GM20431 (cell line): ENCODE measurements at regions not wholly inside any gene's neighbourhood (a gene's known extent, or its start where the extent isn't known, plus 50 kb on each side); places are given as distances from the start of the nearest gene placed in this dataset.

Source experiments
- in situ Hi-C: fragments of 300-500 bp; cut with MseI, MboI; formaldehyde crosslinking; loops from one replicate; pipeline ENCODE4 v1.15.0; 2020; ENCODE audit warnings: low sequenced_read_pairs; ENCODE audit not compliant: unreplicated experiment

DNA sequence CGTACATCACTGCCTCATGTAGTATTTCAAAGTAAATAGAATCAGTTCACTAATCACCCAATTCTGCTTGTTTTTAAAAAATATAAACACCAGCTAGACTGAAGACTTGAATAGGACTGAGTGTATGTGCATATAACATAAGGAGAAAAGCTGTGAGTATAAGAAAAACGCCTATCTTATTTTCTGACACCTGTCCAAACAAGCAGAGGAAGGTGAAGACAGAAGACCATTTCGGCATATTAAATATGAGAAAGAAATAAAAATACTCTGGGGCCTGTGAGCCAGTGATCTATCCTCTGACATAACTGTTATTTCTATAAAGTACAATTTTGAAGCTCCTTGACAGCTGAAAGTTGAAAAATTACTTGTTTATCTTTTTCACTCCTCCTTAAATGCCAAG is 111.3 kb upstream of the EEA1 start:
- in situ Hi-C loops, result loop anchor here (25.0 kb wide), 1 partner anchor 347 kb away; the partner anchor contains the start of gene NUDT4

DNA sequence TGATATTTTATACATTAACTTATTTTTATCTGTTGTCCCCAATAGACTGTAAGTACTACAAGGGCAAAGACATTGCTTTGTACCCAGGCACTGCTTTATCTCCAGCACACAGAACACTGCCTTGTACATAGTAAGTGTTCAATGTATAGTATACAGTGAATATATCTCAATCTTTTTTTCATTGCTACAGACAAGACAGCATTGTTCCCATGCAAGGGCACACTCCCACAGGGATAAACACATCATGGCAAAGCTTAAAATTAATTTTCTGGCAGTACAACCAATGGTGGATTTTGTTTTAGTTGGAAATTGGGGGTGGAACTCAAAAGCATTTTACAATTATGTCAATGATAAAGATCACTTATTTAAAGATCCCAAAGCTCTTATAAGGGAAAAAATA is 112.3 kb upstream of the EEA1 start:
- in situ Hi-C loops, result loop anchor here (25.0 kb wide), 1 partner anchor 346 kb away; the partner anchor contains the start of gene NUDT4

DNA sequence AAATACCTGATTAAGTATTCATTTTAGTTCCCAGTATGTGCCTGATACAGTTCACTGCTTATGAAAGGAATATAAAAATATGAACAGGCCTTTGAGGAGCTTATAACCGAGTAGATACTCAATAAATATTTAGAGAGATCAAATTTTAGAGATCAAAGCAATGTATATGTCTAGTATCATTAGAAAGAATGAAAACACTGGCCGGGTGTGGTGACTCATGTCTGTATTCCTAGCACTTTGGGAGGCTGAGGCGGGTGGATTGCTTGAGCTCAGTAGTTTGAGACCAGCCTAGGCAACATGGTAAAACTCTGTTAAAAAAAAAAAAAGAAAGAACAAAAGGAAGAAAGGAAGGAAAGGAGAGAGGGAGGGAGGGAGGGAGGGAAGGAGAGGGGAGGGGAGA is 113.2 kb upstream of the EEA1 start:
- in situ Hi-C loops, result loop anchor here (25.0 kb wide), 1 partner anchor 345 kb away; the partner anchor contains the start of gene NUDT4

DNA sequence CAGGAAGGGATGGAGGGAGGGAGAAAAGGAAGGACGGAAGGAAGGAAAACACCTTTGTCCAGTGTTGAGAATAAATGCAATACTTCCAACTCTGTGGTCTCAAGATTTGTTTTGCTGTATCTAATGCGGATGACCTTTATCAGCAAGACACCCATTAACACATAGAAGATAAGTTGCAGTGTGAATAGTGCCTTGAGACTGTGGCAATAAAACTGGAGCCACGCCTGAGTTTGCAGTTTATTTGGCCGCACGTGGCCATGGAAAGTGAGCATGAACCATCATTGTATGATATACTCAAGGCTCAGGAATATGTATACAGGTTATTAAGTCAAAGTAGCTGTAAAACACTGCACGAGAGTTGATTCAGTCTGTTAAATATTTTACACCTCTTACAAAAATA is 113.6 kb upstream of the EEA1 start:
- in situ Hi-C loops, result loop anchor here (25.0 kb wide), 1 partner anchor 345 kb away; the partner anchor contains the start of gene NUDT4

DNA sequence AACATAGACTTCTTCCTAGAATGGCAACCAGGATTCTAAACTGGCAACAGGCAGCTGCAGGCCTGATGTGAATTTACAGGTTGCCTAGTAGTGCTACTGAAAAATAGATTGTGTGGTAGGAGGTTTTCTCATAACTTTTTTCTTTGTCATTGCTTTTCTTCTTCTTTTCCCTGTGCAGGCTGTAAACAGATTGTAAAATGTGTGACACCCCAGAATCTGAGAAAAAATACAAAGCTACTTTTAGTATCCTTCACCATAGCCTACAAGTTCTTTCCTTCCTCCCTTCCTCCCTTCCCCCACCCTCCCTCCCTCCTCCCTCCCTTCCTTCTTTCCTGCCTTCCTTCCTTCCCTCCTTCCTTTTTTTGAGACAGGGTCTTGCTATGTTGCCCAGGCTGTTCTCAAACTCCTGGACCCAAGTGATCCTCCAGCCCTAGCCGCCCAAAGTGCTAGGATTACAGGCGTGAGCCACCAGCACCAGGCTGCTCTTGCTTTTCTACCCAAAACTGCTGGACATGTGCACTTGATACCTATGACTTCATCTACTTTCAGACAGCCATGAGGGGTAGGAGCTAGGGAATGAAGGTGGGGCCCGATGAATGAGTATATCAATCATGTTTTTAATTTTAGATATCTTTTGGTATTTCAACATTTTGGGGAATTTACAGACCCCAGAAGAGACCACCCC is 114.2 kb upstream of the EEA1 start:
- in situ Hi-C loops, result loop anchor here (25.0 kb wide), 1 partner anchor 344 kb away; the partner anchor contains the start of gene NUDT4

DNA sequence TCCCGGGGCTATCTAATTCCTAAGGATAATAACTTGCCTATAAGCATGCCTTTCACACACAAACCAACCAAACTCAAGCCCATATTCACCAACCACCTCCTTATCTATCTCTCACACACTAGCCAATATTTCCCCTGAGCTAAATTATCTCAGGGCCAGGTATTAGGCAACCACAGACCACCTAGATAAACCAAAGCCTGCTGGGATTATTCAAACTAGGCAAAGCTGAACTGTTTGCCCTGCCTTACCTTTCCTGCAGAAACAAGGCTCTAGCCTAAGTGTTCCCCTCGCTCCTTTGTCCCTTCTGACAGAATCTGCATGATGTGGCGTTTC is 114.7 kb upstream of the EEA1 start:
- in situ Hi-C loops, result loop anchor here (25.0 kb wide), 1 partner anchor 343 kb away; the partner anchor contains the start of gene NUDT4

DNA sequence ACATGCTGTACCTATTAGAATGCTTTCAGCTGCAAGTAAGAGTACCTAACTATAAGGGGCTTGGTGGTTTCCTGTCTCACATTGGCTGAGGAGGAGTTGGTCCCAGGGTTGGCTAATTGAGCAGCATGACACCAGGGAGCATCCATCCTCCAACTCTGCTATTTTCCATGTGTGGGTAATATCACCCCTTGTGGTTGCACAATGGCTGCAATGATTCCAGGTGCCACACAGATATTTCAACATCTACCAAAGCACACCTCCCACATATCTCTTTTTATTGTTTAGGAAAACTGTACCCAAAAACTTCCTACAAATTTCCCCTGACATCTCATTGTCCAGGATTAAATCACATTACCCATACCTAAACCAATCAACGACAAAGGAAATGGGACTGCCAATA is 118.0 kb upstream of the EEA1 start:
- in situ Hi-C loops, result loop anchor here (25.0 kb wide), 1 partner anchor 340 kb away; the partner anchor contains the start of gene NUDT4

DNA sequence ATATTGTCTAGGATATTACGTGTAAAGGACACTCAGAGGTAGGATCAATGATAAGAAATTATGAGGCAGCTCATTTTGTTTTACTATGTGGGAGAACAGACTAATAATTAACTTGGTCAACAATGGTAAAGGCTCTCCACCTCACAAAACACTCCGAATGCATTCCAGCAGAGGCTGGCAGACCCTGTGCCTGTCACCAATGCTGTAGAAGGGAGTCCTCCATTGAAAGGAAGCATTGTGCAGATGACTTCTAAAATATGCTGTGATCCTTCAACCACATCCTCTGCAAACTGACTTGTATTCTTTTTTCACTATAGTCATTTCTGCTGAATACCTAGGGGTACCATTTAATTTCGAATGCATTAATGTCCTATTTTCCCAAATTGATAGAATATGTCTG is 119.6 kb upstream of the EEA1 start:
- in situ Hi-C loops, result loop anchor here (25.0 kb wide), 1 partner anchor 339 kb away; the partner anchor contains the start of gene NUDT4

DNA sequence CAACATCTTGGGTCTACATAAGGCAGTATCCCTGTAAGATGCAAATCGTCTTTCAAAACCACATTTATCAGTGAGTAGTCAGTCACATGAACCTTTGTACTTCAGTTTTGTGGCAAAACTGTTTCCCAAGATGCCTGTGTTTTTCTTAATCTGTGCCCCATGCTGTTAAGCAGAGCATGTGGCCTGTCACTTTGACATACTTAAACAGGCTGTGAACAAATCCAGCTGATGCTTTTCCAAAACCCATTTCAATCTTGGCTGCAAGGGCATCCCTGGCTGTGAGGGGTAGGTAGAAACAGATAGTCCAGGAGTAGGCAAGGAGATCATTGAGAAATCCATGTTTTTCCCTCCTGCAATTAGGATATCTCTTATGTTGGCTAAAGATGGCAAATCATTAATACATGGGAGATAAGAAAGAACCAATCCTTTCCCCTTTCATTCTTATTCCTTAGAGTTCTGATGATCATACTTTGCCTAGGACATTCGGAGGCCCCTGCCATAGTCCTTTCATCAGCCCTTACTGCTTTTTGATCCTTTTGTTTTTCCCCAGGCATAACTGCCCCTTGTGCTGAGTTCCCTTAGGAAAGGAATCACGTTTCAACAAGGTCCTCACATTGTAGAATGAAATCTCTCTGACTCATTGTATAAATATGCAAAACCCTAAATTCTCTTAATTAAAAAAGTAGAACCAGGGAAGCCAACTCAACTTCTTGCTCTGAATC is 121.1 kb upstream of the EEA1 start:
- in situ Hi-C loops, result no loop called here

DNA sequence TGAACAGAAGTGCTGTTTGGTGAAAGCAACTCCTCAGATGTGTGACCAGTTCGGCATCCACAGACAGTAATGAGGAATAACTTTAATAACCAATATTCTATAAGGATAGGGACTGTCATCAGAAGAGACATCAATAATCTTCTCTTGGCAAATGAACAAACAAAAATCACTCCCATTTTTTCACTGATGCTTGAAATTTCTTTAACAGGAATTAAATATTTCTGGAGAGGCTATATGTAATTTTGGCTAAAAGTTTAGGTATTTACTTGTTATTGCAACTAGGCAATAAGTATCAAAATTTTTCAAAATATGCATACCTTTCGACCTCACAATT is 121.6 kb upstream of the EEA1 start:
- in situ Hi-C loops, result no loop called here

DNA sequence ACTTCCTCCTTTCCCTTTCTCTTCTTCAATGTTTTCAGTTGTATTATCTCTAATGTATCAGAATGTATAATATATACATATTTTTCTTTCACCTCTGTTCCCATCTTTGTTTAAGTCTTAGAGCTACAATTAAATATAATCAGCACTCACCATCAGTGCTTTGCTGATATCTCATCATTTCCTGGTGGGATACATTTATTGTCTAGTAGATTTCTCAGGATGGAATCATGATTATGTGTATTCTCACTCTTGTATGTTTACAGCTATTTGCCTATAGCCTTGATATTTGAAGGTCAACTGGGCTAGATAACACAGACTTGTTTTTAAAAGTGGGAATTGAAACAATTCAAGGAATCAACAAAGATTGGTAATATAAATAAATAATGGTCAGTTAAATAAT is 124.9 kb upstream of the EEA1 start:
- in situ Hi-C loops, result no loop called here

DNA sequence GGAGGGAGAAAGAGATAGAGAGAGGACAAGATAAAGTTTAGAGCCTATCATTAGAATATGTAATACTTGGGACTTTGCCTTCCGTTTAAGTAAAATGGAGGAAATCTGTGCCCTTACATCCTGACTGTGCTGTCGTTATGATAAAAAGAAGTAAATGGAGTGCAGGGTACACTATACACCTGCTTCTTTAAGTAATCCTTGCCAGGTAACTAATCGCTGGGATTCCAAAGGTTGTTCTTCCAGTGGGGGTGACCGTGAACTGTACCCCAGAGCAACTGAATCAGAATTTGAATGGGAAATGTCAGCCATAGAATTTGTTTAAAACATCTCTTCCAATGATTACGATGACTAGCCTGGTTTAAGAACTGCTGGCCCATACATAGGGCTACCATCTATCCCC is 126.1 kb upstream of the EEA1 start:
- in situ Hi-C loops, result no loop called here

DNA sequence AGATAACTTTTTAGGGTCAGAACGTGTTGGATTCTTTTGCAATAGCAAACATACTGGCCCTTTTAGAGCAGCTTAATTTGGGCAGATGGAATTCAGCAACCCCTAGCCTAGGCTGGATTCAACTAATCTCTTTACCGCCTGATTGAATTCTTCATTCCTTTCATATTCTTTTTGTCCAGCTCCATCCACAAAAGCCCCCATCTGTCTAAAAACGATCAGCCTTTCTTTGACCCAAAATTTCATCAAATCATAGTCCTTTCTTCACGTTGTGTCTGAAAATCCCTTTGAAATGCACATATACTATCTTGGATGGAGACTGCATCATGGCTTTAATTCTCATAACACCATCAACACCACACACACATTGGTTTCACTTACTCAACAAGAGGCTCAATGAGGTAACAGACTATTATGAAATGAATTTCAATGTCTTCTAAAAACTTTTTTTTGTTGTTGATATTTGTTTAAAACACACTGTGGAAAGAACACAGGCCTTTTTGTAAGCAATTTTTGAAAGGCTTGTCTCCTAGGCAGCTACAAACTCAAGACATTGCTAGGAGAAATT is 128.0 kb upstream of the EEA1 start:
- in situ Hi-C loops, result no loop called here

DNA sequence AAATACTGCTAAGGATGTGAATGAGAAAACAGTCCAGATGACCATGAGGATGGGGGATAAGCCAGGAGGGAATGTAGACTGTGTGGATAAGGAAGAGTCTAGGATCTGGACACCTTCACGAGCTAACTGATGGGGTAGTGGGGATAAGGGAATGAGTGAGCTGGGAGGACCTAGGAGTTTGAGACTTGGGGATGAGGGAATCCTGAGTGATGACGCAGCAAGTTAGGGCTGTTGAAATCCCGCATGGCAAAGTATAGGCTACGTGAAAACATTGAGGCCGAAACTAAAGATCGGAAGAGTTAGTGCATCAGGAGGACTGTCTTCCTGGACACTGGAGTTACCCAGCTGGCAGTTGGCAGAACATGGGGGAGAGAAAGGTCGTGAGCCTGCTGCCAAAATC is 129.2 kb upstream of the EEA1 start:
- in situ Hi-C loops, result no loop called here

DNA sequence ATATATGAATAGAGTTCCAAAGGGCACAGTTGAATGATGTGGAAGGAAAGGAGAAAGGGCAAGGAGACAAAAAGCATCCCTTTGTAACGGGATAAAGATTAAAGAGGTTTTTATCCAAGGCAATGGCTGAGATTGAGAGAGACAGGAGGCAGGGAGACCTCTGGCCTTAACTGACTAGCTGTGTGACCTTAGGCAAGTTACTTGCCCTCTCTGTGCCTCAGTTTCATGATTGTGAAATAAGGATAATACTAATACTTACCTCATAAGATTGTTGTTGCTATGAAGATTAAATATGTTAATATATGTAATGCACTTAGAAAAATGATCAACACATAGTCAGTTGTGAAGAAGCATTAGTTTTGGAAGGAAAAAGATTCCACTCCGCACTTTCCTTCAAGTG is 130.2 kb upstream of the EEA1 start:
- in situ Hi-C loops, result no loop called here

DNA sequence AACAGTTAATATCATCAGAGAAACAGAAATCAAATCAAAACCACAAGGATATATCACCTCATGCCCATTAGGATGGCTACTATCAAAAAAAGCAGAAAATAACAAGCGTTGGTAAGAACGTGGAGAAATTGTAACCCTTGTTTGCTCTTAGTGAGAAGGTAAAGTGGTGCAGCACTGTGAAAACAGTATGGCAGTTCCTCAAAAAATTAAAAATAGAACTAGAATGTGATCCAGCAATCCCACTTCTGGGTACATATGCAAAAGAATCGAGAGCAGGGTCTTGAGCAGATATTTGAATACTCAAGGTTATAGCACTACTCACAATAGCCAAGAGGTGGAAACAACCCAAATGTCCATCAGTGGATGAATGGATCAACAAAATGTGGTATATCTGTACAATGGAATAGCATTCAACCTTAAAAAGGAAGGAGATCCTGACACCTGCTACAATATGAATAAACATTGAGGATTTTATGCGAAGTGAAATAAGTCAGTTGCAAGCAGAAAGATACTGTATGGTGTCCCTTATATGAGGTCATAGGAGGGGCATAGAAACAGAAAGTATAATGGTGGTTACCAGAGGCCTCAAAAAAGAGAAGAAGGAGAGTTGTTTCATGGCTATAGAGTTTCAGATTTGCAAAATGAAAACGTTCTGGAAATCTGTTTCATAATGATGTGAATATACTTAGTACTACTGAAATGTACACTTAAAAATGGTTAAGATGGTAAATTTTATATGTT is 131.0 kb upstream of the EEA1 start:
- in situ Hi-C loops, result no loop called here

DNA sequence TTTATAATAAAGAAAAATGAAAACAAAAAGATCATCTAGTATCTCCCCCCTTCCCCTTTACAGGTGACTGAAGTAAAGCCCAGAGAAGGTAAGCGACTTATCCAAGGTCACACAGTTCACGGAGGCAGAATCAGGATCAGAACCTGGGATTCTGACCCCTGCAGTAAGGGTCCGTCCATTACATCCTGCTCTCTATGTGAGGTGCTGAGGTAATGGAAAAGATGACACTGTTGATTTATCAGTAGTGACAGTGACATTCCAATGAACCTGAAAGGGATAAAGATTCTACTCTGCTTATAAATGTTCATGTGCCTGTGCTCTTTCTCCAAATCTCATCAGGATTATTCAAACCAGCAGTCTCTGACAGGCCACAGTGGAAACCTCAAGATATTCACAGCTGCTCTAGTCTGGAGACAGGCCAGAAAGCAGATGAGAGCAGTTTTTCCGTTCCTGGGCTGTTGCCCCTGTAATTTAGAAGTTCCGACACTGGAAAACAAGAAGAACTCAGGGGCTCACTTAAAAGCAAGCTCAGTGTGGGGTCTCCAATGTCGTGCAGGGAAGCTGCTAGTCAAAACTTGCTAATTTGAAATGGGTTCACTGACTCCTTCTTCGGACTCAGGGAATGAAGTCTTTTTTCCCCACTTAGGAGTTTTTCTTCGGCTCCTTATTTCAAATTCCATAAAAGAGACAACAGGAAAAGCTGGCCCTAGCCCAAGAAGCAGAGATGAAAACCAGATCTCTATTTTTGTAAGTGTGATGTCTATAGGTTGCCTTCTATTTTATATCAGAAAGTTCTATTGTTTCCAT is 131.8 kb upstream of the EEA1 start:
- in situ Hi-C loops, result no loop called here

DNA sequence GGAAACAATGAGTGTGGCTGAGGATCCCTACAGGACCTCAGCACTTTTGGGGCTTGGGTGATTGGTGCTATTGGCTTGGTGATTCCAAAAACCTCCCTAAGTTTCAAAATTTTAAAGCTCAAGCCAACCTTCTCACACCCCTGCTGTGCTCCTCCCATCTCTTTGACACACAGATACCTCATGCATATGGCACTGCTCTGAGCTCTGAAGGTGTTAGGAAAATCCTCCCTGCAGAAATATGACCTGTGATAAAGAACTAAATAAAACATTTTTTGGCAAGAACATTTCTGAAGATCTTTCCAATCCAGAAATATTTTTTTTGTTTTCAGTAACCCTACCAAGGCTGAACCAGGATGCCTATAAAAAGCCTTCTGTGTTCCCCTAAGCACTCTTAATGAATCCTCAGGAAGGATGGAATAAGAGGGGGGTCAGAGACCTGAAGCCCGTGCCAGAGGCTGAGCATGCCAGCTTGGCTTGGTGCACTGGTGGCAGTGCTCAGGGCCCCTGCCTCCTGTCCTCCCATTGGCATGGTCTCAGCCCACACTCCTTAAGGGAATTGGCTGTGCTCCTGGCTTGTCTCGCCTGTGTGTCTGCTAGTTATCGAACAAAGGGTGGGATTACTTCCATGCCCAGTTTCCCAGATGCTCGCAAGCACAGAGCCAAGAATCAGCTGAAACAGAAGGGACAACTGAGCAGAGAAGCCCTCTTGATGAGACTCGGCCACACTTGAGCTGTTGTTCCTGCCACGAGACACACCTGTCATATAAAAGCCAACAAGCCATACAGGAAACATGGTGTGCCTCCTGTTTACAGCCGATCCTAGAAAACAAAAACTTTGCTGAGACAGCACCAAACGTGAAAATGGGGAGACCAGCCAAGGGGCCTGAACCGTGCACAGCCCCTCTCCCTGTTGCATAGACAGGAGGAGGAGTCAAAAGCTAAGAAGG is 132.7 kb upstream of the EEA1 start:
- in situ Hi-C loops, result no loop called here

DNA sequence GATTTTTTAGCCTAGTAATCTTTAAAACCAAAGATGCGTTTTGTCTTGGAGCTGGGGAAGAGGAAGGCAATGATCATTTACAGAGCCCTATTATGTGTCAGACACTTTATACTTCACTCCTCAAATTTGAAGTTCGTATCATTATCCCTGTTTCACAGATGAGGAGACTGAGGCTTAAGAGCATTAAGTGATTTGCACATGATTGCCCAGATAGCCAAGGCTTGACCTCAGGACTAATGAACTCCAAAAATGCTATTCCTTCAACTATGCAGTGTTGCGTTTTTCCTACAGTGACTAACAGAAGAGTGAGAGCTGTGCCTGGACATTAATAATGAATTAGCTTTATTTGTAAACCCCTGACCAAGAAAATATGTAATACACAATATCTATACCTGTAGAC is 136.8 kb upstream of the EEA1 start:
- in situ Hi-C loops, result no loop called here
